ENCODE measurements at regions not wholly inside any gene's neighbourhood (a gene's known extent, or its start where the extent isn't known, plus 50 kb on each side); places are given as distances from the start of the nearest gene placed in this dataset.

DNA sequence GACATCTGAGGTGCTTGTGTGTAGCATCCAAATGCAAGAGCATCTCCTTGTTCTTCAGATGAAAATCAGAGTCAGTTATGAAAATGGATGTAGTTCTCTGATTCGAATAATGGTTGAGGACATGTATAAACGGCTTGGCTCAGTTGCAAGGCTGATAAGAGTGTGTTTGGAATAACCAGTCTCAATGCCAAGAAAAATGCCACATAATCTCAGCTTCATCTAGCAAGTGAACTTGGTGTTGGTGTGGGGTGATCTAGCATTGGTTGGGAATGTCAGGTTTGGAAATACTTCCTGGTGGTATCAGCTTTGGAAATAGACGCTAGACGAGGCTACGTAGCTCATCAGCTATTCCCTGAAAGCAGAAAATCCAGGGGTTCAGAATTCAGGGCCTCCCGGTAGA lies 362.0 kb downstream of the FGF9 start:
- no peak overlapping the region for H3K4me3 ChIP-seq (ENCODE audit: insufficient read depth, low read depth, low read length)
- TF ChIP-seq, protein P1, sequence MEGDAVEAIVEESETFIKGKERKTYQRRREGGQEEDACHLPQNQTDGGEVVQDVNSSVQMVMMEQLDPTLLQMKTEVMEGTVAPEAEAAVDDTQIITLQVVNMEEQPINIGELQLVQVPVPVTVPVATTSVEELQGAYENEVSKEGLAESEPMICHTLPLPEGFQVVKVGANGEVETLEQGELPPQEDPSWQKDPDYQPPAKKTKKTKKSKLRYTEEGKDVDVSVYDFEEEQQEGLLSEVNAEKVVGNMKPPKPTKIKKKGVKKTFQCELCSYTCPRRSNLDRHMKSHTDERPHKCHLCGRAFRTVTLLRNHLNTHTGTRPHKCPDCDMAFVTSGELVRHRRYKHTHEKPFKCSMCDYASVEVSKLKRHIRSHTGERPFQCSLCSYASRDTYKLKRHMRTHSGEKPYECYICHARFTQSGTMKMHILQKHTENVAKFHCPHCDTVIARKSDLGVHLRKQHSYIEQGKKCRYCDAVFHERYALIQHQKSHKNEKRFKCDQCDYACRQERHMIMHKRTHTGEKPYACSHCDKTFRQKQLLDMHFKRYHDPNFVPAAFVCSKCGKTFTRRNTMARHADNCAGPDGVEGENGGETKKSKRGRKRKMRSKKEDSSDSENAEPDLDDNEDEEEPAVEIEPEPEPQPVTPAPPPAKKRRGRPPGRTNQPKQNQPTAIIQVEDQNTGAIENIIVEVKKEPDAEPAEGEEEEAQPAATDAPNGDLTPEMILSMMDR (IDR thresholded peaks at IDR 0.05; ENCODE audit: insufficient read depth, low read depth, low read length), result no peak
- no peak for TF ChIP-seq EZH2 (IDR thresholded peaks at IDR 0.05; ENCODE audit: insufficient read depth, low read length)
- Mint-ChIP-seq H3K27ac (ENCODE audit: unreplicated experiment) (no peak overlapping the region), H3K4me3 (ENCODE audit: unreplicated experiment) (no peak overlapping the region), H3K9me3 (ENCODE audit: unreplicated experiment) (no peaks in the 10 kb centered on the region), H3K27me3 (ENCODE audit: low read depth, unreplicated experiment) (peaks cover 24% of the 10 kb centered on the region), H3K36me3 (ENCODE audit: low read depth, unreplicated experiment) (no peaks in the 10 kb centered on the region), H3K4me1 (ENCODE audit: low read depth, unreplicated experiment) (peaks cover under 1% of the 10 kb centered on the region)
- FAIRE-seq (no peak), DNase-seq (ENCODE audit: low read depth) (no peak)
- no peaks in the 10 kb centered on the region for H4K20me1 ChIP-seq (ENCODE audit: insufficient read depth, low read length)
- H2AFZ ChIP-seq (ENCODE audit: low read depth, low read length), result no peak overlapping the region
- H3K27ac ChIP-seq (ENCODE audit: low read depth, low read length), result no peak overlapping the region
- H3K9me3 ChIP-seq (ENCODE audit: insufficient read depth, low read depth, low read length), result peaks cover 2% of the 10 kb centered on the region
- H3K4me1 ChIP-seq (ENCODE audit: insufficient read depth, low read length), result no peaks in the 10 kb centered on the region
- no peaks in the 10 kb centered on the region for H3K27me3 ChIP-seq (ENCODE audit: insufficient read depth, low read length)
- no peak overlapping the region for H3K9ac ChIP-seq (ENCODE audit: low read length)
- H3K4me2 ChIP-seq (ENCODE audit: low read length), result no peak overlapping the region
- H3K36me3 ChIP-seq (ENCODE audit: insufficient read depth, low read length), result no peaks in the 10 kb centered on the region
- no peaks in the 10 kb centered on the region for H3K79me2 ChIP-seq (ENCODE audit: insufficient read depth, low read length)

GRCh38 chr13:22039961-22040360 lies 369.1 kb downstream of the FGF9 start:
- no peaks in the 10 kb centered on the region for H3K36me3 ChIP-seq (ENCODE audit: insufficient read depth, low read length)
- no peaks in the 10 kb centered on the region for H3K36me3 Mint-ChIP-seq (ENCODE audit: low read depth, unreplicated experiment)
- no peaks in the 10 kb centered on the region for H3K4me1 ChIP-seq (ENCODE audit: insufficient read depth, low read length)
- H3K27me3 Mint-ChIP-seq (ENCODE audit: low read depth, unreplicated experiment), result no peaks in the 10 kb centered on the region
- no peak overlapping the region for H2AFZ ChIP-seq (ENCODE audit: low read depth, low read length)
- H3K9ac ChIP-seq (ENCODE audit: low read length), result no peak overlapping the region
- TF ChIP-seq, protein P1 (IDR thresholded peaks at IDR 0.05; ENCODE audit: insufficient read depth, low read depth, low read length), result no peak
- TF ChIP-seq EZH2 (IDR thresholded peaks at IDR 0.05; ENCODE audit: insufficient read depth, low read length), result no peak
- H3K27ac Mint-ChIP-seq (ENCODE audit: unreplicated experiment), result no peak overlapping the region
- DNase-seq (ENCODE audit: low read depth) (no peak), FAIRE-seq (no peak)
- no peak overlapping the region for H3K4me3 ChIP-seq (ENCODE audit: insufficient read depth, low read depth, low read length)
- no peaks in the 10 kb centered on the region for H3K9me3 ChIP-seq (ENCODE audit: insufficient read depth, low read depth, low read length)
- no peak overlapping the region for H3K27ac ChIP-seq (ENCODE audit: low read depth, low read length)
- no peak overlapping the region for H3K4me2 ChIP-seq (ENCODE audit: low read length)
- H3K79me2 ChIP-seq (ENCODE audit: insufficient read depth, low read length), result no peaks in the 10 kb centered on the region
- H3K4me3 Mint-ChIP-seq (ENCODE audit: unreplicated experiment), result no peak overlapping the region
- no peaks in the 10 kb centered on the region for H3K9me3 Mint-ChIP-seq (ENCODE audit: unreplicated experiment)
- no peaks in the 10 kb centered on the region for H4K20me1 ChIP-seq (ENCODE audit: insufficient read depth, low read length)
- no peaks in the 10 kb centered on the region for H3K27me3 ChIP-seq (ENCODE audit: insufficient read depth, low read length)
- no peaks in the 10 kb centered on the region for H3K4me1 Mint-ChIP-seq (ENCODE audit: low read depth, unreplicated experiment)

DNA sequence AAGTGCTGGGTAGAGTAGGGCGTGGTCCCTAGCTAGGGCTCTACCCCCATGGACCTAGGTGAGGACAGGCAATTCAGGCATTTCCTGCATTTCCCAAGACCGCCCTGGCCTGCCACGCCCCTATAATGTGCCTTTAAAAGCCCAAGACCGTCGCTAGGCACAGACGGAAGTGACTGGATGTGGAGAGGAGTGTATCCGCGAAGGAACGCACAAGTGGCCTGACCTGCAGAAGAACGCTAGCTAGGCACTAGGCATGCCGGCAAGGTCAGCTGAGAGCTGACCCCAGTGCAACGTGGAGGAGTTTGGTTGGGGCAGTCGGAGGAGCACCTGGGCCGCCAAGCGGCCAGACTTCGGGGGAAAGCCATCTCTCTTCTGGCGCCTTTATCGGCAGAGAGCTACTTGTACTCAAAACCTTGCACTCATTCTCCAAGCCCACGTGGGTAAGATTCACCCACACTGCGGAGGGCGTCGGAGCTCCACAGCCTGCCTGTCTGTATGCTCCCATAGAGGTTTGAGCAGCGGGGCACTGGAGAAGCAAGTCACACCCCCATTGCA lies 370.0 kb downstream of the FGF9 start:
- no peaks in the 10 kb centered on the region for H3K9me3 ChIP-seq (ENCODE audit: insufficient read depth, low read depth, low read length)
- FAIRE-seq, result no peak
- H4K20me1 ChIP-seq (ENCODE audit: insufficient read depth, low read length), result no peaks in the 10 kb centered on the region
- H3K9ac ChIP-seq (ENCODE audit: low read length), result no peak overlapping the region
- H3K4me1 Mint-ChIP-seq (ENCODE audit: low read depth, unreplicated experiment), result no peaks in the 10 kb centered on the region
- no peaks in the 10 kb centered on the region for H3K9me3 Mint-ChIP-seq (ENCODE audit: unreplicated experiment)
- no peaks in the 10 kb centered on the region for H3K4me1 ChIP-seq (ENCODE audit: insufficient read depth, low read length)
- H3K36me3 ChIP-seq (ENCODE audit: insufficient read depth, low read length), result no peaks in the 10 kb centered on the region
- no peaks in the 10 kb centered on the region for H3K27me3 Mint-ChIP-seq (ENCODE audit: low read depth, unreplicated experiment)
- peak overlapping the region; percentile 87 for H3K4me3 Mint-ChIP-seq (ENCODE audit: unreplicated experiment)
- no peak overlapping the region for H3K27ac ChIP-seq (ENCODE audit: low read depth, low read length)
- no peak for TF ChIP-seq EZH2 (IDR thresholded peaks at IDR 0.05; ENCODE audit: insufficient read depth, low read length)
- TF ChIP-seq, protein P1 (IDR thresholded peaks at IDR 0.05; ENCODE audit: insufficient read depth, low read depth, low read length), result no peak
- no peaks in the 10 kb centered on the region for H3K36me3 Mint-ChIP-seq (ENCODE audit: low read depth, unreplicated experiment)
- H3K79me2 ChIP-seq (ENCODE audit: insufficient read depth, low read length), result no peaks in the 10 kb centered on the region
- H2AFZ ChIP-seq (ENCODE audit: low read depth, low read length), result no peak overlapping the region
- DNase-seq (ENCODE audit: low read depth), result no peak
- H3K27me3 ChIP-seq (ENCODE audit: insufficient read depth, low read length), result no peaks in the 10 kb centered on the region
- H3K4me2 ChIP-seq (ENCODE audit: low read length), result no peak overlapping the region
- peak overlapping the region; percentile 27 for H3K27ac Mint-ChIP-seq (ENCODE audit: unreplicated experiment)
- no peak overlapping the region for H3K4me3 ChIP-seq (ENCODE audit: insufficient read depth, low read depth, low read length)
